ENCODE measurements at regions not wholly inside any gene's neighbourhood (a gene's known extent, or its start where the extent isn't known, plus 50 kb on each side); places are given as distances from the start of the nearest gene placed in this dataset.

- TF ChIP-seq CTCF (IDR thresholded peaks at IDR 0.05) (no peak), POLR2A (IDR thresholded peaks at IDR 0.05) (no peak)
Observed at GRCh38 chr4:158077835-158078234, 95.0 kb downstream of the GASK1B start.
